ENCODE measurements at regions not wholly inside any gene's neighbourhood (a gene's known extent, or its start where the extent isn't known, plus 50 kb on each side); places are given as distances from the start of the nearest gene placed in this dataset.

DNA sequence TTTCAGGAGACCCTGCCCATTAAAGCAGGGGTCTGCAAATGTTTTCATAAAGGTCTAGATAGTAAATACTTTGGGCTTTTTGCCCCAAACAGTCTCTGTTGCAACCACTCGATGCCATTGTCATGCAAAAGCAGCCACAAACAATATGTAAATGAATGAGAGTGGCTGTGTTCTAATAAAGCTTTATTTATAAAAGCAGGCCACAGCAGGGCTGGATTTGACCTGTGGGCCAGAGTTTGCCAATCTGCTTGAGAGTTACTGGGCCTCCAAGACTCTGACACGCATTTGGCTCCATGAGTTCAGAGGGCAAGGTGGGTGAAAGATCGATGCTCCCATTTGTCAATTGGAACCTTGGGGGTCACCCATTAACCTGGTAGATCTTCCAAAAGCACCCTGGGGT, 217.3 kb upstream of the SDK2 start:
- no peak for TF ChIP-seq TAF1 (IDR thresholded peaks at IDR 0.05; ENCODE audit: low read depth)
- TF ChIP-seq REST (IDR thresholded peaks at IDR 0.05; ENCODE audit: borderline replicate concordance): no peak
- TF ChIP-seq, protein P1, sequence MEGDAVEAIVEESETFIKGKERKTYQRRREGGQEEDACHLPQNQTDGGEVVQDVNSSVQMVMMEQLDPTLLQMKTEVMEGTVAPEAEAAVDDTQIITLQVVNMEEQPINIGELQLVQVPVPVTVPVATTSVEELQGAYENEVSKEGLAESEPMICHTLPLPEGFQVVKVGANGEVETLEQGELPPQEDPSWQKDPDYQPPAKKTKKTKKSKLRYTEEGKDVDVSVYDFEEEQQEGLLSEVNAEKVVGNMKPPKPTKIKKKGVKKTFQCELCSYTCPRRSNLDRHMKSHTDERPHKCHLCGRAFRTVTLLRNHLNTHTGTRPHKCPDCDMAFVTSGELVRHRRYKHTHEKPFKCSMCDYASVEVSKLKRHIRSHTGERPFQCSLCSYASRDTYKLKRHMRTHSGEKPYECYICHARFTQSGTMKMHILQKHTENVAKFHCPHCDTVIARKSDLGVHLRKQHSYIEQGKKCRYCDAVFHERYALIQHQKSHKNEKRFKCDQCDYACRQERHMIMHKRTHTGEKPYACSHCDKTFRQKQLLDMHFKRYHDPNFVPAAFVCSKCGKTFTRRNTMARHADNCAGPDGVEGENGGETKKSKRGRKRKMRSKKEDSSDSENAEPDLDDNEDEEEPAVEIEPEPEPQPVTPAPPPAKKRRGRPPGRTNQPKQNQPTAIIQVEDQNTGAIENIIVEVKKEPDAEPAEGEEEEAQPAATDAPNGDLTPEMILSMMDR (IDR thresholded peaks at IDR 0.05; ENCODE audit: poor library complexity, severe bottlenecking): no peak
- TF ChIP-seq EZH2 (IDR thresholded peaks at IDR 0.05; ENCODE audit: borderline replicate concordance, insufficient read depth, low read length, poor library complexity, severe bottlenecking): no peak
- no peak for TF ChIP-seq SMC3 (conservative IDR thresholded peaks at IDR 0.05; ENCODE audit: poor library complexity)
- TF ChIP-seq POLR2AphosphoS5 (IDR thresholded peaks at IDR 0.05): no peak
- no peak for TF ChIP-seq EP300 (conservative IDR thresholded peaks at IDR 0.05; ENCODE audit: poor library complexity, severe bottlenecking)
- TF ChIP-seq RAD21 (conservative IDR thresholded peaks at IDR 0.05): no peak

Measured in neural cell (in vitro differentiated cells).